HUDEP-2 (cell line): ENCODE measurements at regions not wholly inside any gene's neighbourhood (a gene's known extent, or its start where the extent isn't known, plus 50 kb on each side); places are given as distances from the start of the nearest gene placed in this dataset.
A peak's percentile ranks its signal among the peaks of the same experiment; 100 is the strongest.

Source experiments
- DNase-seq, 76 experiments: peaks; one replicate each; lab custom pipeline; 2025; ENCODE audit not compliant: unreplicated experiment in 76 of 76; lab: John Stamatoyannopoulos, UW

GRCh38 chr17:69928611-69929010 lies 146.4 kb upstream of the KCNJ16 start:
- DNase-seq, result no peak

DNA sequence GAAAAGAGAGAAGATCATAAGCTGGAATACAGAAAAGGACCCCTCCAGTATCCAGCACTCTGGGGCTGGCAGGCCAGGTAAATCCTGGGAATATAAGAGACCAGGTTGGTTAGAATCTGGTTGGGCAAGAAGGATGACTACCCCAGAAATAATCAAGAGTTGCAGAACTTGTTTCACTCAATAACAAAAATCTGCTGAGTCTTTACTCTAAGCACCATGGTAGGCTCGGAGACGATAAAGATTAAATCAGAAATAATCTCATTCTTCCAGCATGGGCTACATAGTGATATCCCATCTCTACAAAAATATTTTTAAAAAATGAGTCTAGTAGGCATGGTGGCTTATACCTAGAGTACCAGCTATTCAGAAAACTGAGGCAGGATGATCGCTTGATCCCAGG lies 138.0 kb upstream of the KCNJ16 start:
- DNase-seq, result no peak

DNA sequence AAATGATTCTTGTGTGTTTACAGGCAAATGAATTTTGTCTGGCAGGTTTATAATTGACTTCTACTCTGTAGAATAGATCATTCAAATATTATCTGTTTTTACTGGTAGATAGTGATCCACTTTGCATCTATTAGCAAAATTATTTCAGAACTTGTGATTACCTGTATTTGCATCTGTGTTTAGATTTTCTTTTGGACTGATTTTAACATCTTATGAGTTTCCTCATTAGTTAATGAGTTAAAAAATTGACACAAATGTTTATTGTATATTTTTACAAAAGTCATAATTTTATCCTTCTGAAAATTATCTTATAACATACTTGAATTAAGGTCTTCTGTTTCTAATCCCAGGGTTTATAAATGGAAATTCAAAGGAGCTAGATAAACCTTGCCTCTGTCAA lies 132.0 kb upstream of the KCNJ16 start:
- DNase-seq, result no peak

GRCh38 chr17:69944406-69944805 lies 130.6 kb upstream of the KCNJ16 start:
- no peak for DNase-seq

- DNase-seq, result peak in 1 of 76 experiments; percentile 14
These were observed 129.3 kb upstream of the KCNJ16 start for GRCh38 chr17:69945698-69946185.

- peak in 1 of 76 experiments; percentile 17 for DNase-seq
These were observed 127.8 kb upstream of the KCNJ16 start for GRCh38 chr17:69947027-69947759.

DNA sequence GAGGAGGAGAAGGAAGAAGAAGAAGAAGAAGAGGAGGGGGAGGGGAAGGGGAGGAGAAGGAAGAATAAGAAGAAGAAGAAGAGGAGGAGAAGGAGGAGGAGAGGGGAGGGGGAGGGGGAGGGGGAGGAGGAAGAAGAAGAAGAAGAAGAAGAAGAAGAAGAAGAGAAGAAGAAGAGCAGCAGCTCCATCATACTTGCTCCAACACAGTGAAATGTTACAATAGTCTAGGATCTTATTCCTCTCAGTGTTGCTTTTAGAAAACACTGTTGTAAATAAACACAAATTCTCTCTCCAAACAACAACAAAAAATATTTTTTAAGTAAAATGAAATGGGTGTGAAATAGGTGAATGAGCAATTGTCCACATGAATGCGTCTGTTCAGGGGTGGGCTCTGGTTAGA lies 126.6 kb upstream of the KCNJ16 start:
- DNase-seq, result no peak

DNA sequence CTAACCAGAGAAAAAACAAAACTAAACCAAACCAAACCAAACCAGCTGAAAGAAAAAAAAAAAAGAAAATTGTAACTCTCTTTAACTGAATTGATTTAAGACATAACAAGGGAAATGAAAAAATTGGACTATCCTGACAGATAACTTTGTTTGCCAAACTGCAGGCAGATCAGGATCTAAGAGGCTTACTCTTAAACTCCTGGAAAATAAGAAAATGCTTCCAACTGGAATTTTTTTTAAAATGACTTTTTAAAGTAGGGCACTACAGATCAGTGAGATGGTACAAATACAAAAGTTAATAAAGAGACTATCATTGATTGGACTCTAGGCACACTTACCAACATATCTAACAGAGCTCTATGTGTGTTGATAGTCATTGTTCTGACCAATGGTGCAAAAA lies 125.5 kb upstream of the KCNJ16 start:
- no peak for DNase-seq

- peak in 2 of 76 experiments; percentile 7 to 19 for DNase-seq
These were observed 124.9 kb upstream of the KCNJ16 start for GRCh38 chr17:69949973-69950695.

DNA sequence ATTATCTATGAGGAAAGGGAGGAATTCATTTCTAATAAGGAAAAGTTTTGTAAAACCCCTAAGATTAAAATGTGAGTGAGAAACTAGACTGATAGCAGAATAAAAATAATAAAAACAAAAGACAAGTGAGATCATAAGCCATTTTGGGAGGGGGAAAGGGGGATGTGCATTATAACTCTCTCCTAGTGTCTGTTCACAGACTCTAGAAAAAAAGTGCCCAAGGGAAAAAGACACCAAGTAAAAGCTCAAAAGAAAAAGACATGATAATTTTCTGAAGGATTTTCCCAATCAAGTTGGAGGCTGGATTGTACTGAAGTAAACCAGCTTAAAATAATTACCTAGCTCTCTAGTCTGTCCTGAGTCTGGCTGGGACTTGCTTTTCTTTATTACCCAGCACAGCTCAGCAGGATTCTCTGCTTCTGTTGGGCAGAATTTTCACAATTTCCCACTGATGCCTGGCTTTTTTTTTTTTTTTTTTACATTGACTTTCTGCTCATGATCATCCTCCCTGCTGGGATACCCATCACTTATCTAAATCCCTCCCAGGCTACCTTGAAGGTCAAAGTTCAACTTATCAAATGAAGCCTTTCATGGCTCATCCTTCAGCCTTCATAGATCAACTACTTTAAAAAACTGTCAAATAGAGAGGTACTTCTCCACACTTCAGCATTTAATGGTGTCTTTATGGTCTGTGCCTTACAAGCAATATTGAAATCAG lies 124.2 kb upstream of the KCNJ16 start:
- no peak for DNase-seq

GRCh38 chr17:69954241-69954925 lies 120.6 kb upstream of the KCNJ16 start:
- no peak for DNase-seq

DNA sequence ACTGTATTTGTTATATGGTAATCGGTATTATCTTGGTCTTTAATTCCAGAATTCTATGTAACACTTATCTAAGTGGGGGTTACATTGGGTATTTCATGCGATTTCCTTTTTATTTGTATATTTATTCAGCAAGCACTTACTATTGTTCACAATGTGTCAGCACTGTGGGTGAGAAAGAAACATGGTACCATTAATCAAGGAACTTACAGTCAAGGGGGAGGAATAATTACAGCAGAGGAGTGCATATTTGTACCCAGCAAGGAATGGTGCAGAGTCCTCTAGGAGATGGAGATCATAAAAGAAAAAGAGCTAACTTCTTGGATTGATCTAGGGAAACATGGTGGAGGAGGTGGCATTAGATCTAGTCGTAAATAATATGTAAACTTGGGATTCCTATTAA lies 117.0 kb upstream of the KCNJ16 start:
- no peak for DNase-seq

DNA sequence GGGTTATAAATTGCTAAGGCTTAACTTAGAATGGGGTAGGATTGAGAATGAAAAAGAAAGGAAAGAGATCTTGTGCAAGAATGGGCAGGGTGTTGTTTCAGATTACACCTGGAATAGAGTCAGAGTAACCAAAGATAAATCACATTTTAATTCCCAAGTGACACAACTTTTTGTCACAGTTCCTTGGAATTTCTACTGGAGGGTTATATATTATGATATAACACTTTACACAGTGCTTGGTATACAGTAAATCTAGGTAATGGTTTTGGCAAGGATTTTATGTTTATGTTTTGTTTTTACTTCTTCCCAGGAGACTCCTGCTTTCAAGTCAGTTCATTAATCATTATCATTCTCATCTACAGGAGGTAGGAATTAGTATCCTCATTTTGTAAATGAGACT lies 115.7 kb upstream of the KCNJ16 start:
- DNase-seq, result no peak

DNA sequence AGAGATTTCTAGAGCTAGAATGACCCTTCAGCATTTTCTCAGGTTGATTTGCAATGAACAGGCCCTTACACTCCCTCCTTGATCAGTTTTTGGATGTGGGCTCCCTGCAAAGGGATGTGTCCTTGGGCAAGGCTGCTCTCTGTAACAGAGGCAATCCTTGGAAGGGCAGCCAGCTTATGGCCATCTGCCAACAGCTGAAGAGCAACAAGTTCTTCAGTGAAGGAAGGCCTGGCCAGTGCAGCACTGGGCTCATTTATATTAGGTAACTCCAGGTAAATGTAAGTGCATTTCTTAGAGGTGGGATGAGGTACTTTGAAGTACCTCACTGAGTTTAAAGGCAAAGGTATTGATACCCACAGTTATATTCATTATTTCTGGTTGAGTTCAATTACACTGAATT lies 114.3 kb upstream of the KCNJ16 start:
- no peak for DNase-seq

GRCh38 chr17:69961501-69962145 lies 113.4 kb upstream of the KCNJ16 start:
- no peak for DNase-seq

- no peak for DNase-seq
These were observed 112.5 kb upstream of the KCNJ16 start for GRCh38 chr17:69962436-69962995.

- no peak for DNase-seq
These were observed 107.1 kb upstream of the KCNJ16 start for GRCh38 chr17:69967910-69968411.

GRCh38 chr17:69969897-69970296 lies 105.1 kb upstream of the KCNJ16 start:
- no peak for DNase-seq

- no peak for DNase-seq
These were observed 102.8 kb upstream of the KCNJ16 start for GRCh38 chr17:69972251-69972650.

- no peak for DNase-seq
These were observed 99.2 kb upstream of the KCNJ16 start for GRCh38 chr17:69975808-69976207.
